Islet of Langerhans (tissue), 1 donor: ENCODE measurements at regions not wholly inside any gene's neighbourhood (a gene's known extent, or its start where the extent isn't known, plus 50 kb on each side); places are given as distances from the start of the nearest gene placed in this dataset.

Experiments
- FAIRE-seq: peaks from one replicate; lab custom pipeline; 2011; peaks lifted over from hg19 to GRCh38; lab: Jason Lieb, UNC

DNA sequence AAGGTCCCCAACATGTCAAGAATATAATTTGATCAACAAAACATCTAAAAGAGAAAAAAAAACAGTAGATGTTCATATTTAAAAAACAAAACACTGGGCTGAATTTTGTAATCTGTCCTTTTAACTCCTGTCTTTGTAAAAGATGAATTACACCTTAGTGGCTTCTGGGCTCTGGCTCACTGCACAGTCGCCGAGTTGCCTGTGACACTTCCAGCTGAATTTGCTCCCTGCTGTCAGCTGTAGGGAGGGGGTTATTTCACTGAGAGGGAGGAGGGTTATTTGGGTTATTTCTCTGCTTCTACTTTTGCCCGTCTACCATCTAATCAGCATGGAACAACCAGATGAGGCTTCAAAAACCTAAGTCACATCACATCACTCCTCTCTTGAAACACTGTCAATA is 193.0 kb upstream of the ZC3H12A start:
- no peak for FAIRE-seq

GRCh38 chr1:37282764-37283163 is 191.6 kb upstream of the ZC3H12A start:
- no peak for FAIRE-seq

DNA sequence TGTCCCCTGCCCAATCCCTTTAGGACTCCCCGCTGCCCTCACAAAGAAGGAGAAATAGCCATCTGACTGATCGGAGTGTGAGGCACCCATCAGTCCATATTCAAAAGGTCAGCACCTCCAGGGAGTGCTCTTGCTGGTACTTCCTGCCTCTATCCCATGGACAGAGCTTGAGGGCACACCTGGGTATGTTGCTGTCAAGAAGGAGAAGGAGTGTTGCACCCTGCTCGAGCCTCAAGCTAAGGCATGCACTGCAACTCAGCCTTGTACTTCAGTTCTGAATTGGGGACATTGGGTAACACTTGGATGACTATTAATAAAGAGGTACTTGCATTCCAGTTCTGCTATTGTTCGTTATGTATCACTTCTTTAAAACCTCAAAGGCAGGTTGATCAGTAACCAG is 190.3 kb upstream of the ZC3H12A start:
- FAIRE-seq, result no peak

- FAIRE-seq, result no peak
Measured at GRCh38 chr1:37286881-37287280, 187.5 kb upstream of the ZC3H12A start.

DNA sequence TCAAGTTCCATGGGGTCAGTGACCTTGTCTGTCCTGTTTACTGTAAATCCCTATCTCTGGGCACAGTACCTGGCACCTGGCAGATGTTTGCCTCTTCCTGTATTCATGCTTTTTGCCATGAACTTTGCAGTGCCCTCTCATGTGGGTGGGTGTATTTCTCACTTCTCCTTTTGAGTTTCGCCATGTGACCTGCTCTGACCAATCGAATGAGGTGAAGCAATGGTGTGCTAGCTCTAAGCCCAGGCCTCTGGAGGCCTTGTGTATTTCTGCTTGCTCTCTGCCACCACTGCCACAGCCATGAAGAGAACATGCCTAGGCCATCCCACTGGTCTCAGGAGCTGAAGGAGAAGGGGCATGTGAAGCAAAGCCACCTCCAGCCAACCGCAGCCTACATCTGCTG is 185.5 kb upstream of the ZC3H12A start:
- no peak for FAIRE-seq

DNA sequence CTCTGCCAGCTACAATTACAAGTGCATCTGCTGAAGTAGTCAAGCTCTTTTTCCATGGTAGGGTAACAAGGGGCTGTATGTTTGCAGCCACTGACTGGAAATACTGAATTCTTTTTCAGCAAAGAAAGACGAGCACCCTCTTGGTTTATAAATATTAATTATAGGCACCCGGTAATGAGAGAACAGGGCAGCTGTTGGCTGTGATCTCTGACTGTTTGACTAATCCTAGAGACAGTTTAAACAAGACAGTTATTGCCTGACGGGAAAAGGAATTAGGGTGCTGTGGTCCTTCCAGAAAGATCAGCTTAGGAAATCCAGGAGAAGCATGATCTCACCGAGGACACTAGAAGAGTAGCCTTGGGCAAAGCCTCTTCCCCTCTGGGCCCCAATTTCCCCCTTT is 183.7 kb upstream of the ZC3H12A start:
- FAIRE-seq, result no peak

DNA sequence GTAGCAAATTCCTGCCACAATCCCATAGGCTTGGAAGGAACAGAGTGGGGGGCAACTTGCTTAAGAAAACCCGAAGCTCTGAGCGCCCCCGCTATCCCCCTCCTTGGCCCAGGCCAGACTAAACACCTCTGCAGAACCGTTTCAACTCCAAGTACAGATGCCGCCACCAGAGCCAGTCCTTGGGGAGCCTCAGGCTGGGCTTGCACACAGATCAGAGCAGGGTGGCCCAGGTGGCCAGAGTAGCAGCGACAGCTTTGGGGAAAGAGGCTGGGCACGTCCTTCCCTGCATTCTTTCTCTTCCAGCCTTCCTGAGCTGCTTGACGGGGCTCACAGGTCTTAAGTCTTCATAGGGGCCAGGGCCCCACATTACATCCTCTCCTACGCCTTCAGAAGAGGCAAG is 181.6 kb upstream of the ZC3H12A start:
- no peak for FAIRE-seq

DNA sequence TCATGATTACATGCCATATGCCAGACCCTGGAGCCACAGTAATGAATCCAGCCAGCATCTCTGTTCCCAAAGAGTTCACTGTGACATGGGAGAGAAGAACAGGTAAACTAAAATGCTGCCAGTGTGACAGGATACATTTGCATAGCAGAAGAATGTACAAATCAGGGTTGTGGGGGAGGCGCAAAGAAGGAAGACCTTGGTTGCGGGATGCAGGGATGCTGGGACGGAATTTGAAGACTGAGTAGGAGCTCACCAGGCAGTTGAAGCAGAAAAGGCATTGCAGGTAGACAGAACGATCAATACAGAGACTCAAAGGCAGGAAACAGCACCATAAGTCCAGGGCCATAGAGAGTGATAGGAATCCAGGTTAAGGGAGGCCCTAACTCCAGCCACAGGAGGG is 180.3 kb upstream of the ZC3H12A start:
- no peak for FAIRE-seq

GRCh38 chr1:37294529-37294928 is 179.9 kb upstream of the ZC3H12A start:
- no peak for FAIRE-seq

DNA sequence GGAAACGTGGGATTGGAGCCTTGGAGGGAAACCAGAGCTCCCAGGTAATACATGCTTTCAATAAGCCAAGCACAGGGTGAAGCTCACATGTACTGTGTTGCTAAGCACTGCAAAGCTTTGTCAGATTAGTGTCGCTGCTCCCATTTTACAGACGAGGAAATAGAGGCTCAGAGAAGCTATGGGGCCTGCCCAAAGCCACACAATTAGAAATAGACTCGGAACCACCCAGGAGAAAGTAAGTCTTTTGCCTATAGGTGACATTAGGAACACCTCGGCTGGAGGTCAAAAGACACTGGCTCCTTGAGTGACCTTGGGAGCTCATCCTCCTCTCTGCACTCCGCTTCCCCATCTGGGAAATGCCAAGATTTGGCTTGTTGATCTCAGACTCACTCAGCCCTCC is 175.6 kb upstream of the ZC3H12A start:
- FAIRE-seq, result no peak

DNA sequence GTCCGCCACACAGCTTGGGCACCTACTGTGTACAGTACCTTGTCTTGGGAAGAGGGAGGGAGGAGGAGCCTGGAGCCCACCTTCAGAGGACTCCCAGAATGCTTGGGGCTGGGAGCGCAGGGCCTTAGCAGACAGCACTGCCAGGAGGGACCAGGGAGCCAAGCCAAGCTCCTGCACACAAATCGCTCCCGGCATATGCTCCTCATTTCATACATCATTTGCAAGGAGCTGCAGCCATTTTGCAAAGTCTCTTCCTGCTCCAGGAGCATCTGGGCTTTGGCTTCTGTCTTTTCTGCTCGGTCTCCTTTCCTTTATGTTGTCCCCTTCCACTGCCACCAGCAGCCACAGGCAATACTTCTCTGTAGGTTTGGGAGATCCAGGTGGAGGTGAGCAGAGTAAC is 175.2 kb upstream of the ZC3H12A start:
- no peak for FAIRE-seq

- FAIRE-seq, result no peak
Measured at GRCh38 chr1:37303884-37304574, 170.4 kb upstream of the ZC3H12A start.

DNA sequence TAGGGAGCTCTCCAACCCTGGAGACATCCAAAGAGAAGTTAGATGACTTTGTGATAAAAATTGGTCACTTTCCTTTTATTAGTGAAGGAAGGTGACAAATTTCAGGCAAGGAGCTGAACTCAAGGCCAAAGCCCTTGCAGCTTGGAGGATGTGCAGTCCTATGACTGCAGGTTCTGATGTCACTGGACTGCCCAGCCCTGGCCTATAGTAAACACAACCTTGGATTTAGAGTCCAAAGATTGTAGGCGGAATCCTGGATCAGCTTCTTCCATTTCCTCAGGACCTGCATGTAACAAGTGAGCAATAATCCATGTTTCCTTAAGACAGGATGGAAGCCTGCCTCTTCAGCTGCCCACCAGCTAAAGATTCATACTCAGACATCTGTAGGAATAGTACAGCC is 169.3 kb upstream of the ZC3H12A start:
- FAIRE-seq, result no peak

GRCh38 chr1:37305841-37306240 is 168.5 kb upstream of the ZC3H12A start:
- FAIRE-seq, result no peak

DNA sequence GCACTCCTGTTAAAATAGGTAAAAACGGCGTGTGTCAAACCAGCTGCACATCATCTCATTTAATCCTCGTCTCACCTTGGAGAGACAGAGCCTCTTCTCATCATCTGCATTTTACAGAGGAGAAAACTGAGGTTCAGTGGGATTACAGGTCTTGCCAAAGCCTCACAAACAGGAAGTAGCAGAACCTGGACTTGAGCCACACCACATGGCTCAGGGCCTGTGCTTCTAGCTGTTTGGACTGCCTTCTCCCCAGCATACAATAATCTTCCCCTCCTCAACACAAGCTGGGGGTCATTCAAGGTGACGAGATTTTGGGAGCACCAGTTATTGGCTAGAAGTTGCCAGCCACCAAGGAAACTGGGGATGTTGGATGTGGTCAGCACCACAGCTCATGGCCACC is 167.9 kb upstream of the ZC3H12A start:
- no peak for FAIRE-seq

DNA sequence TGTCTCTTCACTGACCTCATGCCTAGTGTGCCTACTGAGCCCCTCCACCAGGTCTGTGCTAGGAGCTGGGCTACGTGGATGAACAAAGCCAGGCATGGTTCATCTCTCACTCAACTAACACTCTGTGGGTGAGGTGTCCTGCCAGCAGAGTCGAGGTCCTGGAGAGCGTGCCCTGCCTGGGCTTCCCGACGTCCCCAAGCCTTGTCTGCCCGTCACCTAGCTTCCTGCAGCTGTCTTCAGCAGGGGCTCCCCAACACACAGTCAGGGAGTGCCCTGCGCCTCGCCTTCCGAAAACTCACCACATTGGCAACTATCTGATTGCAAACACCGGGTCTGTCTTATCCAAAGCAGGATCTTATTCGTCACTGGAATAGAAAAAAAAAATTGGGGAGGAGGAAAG is 167.5 kb upstream of the ZC3H12A start:
- no peak for FAIRE-seq

- FAIRE-seq, result no peak
Measured at GRCh38 chr1:37308031-37308960, 166.1 kb upstream of the ZC3H12A start.

DNA sequence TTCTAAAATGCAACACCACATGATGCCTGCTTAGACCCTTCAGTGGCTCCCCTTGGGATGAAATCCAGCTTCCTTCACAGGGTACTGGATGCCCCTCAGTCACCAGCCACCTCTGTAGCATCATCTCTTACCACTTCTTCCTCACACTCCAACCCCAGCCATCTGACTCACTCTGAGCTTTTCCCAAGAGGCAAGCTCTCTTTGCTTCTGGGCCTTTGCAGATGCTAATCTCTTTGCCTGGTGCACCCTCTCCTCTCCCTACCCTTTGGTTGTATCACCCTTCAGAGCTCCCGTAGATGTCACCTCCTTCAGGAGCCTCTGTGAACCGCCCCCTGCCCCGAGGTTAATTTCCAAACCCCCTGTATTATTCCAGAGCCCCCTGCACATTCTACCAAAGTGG is 164.8 kb upstream of the ZC3H12A start:
- no peak for FAIRE-seq

DNA sequence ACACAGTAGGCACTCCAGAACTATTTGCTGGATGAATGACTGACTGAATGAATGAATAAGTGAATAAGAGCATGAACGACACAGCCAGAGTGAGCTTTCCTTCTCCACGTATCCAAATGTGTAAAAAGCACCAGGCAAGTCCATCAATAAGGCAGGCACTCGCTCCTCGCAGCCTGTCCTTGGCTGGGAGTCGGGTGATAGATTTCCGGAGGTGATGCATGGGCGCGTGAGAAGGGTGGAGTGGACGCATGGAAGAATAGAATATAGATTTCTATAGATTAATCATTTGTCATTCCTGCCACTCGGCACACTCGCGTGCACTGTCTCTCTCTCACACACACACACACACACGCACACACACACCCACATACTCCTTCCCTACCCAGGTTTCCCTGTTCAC is 164.3 kb upstream of the ZC3H12A start:
- FAIRE-seq, result no peak

DNA sequence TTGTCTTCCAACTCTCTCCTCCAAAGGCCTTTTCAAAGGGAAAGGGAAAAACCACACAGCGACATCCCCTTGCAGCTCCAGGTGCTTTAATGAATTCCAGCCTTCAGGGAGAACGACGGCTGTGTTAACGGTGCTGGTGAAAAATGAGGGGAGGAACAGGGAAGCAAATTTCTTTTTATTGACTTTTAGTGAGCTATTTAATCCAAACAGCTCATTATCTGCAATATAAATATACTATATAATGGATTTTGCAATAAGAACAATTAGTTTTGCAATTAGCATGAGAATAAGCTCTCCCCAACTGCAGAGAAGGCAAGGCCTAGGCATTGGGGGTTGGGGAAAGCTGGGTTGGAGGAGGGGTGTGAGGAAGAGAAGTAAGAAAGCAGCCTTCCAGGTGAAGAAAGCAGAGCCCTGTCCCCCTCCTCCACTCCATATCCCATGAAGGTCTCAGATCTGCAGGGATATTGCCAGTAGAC is 159.0 kb upstream of the ZC3H12A start:
- no peak for FAIRE-seq

- FAIRE-seq, result no peak
Measured at GRCh38 chr1:37317870-37318467, 156.4 kb upstream of the ZC3H12A start.

DNA sequence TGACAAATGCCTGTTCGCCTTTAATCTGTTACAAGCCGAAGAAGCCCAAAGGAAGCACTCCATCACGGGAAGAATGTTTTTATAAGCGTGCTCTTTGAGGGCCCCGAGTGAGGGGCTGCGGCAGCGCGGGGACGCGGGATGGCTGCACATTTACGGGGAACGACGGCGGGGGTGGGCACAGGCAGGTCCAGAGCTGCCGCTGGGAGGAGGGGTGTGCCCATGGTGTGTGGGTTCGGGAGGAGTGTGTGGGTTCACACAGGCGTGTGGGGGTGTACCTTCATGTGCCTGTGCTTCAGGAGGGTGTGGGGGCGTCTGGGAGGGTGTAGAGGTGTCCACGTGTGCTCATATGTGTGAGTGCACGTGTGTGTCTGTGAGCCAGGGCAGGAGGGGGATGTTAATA is 155.9 kb upstream of the ZC3H12A start:
- FAIRE-seq, result no peak

- no peak for FAIRE-seq
Measured at GRCh38 chr1:37319284-37319683, 155.1 kb upstream of the ZC3H12A start.
